ENCODE measurements at regions not wholly inside any gene's neighbourhood (a gene's known extent, or its start where the extent isn't known, plus 50 kb on each side); places are given as distances from the start of the nearest gene placed in this dataset.

DNA sequence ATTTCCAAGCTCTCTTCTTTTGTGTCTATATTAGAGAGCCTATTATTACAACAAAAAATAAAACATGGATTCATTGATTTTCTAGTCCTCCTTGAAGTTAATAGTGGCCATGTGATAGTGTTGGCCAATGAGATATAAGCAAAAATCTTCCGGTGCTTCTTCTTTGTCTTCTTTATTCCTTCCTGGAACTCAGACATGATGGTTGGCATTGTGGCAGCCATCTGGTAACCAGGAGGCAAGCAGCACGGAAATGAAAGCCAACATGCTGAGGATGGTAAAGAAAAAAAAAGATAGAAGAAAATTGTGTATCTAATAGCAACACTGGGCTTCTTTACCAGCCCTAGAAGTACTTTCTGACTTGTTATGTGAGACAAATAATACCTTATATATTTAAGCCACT is 50.8 kb upstream of the SEL1L start:
- TF ChIP-seq, protein P1, sequence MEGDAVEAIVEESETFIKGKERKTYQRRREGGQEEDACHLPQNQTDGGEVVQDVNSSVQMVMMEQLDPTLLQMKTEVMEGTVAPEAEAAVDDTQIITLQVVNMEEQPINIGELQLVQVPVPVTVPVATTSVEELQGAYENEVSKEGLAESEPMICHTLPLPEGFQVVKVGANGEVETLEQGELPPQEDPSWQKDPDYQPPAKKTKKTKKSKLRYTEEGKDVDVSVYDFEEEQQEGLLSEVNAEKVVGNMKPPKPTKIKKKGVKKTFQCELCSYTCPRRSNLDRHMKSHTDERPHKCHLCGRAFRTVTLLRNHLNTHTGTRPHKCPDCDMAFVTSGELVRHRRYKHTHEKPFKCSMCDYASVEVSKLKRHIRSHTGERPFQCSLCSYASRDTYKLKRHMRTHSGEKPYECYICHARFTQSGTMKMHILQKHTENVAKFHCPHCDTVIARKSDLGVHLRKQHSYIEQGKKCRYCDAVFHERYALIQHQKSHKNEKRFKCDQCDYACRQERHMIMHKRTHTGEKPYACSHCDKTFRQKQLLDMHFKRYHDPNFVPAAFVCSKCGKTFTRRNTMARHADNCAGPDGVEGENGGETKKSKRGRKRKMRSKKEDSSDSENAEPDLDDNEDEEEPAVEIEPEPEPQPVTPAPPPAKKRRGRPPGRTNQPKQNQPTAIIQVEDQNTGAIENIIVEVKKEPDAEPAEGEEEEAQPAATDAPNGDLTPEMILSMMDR (IDR thresholded peaks at IDR 0.05), result no peak
- TF ChIP-seq POLR2A (IDR thresholded peaks at IDR 0.05), result no peak
- 81 to 88% methylated on average over 2 of the region's 2 CpGs for WGBS, 2 donors
- intact Hi-C loops (cut with DNase I; ENCODE audit: low total_unique reads), result no loop called here

DNA sequence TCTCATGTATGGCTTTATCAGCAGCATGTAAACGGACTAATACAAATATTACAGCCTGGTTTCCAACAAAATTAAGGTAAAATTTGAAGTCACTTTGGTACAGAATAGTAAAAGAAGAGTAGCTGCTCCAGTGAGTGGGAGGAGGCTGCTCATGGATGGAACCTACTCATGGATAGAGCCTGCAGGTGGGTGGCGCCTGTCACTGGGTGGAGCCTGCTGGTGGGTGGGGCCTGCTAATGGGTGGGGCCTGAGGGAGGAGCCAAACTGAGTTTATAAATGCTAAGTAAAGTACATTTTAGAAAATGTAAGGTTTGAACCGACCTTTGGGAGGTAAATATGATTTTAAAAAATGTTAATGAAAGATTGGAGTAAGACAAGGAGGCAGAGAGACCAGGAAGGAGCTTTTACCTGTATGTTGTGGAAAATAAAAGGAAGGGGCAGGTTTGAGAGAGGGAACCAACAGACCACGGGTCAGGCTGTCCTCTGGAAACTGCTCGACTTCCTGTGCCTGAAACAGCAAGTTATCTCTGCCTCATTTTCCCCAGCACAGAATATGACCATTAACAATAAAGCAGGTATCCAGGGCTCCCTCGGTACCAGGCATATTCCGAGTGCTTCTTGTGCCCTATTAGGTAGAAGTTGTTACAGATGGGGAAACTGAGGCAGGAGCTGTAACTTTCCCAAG is 55.9 kb upstream of the SEL1L start:
- no peak for TF ChIP-seq POLR2A (IDR thresholded peaks at IDR 0.05)
- TF ChIP-seq, protein P1 (IDR thresholded peaks at IDR 0.05), result no peak
- no peak for DNase-seq (ENCODE audit: low spot score in 2 of 2)
- intact Hi-C loops (cut with DNase I; ENCODE audit: low total_unique reads), result no loop called here
- H3K4me3 ChIP-seq (ENCODE audit: low read depth, poor library complexity, severe bottlenecking), result no peak overlapping the region
- WGBS, 2 donors, result 92 to 94% methylated on average over 7 of the region's 7 CpGs

More for the DNA sequence above, 50.8 kb upstream of the SEL1L start:
- no peak overlapping the region for H3K4me3 ChIP-seq (ENCODE audit: low read depth, poor library complexity, severe bottlenecking)
- no peak for DNase-seq (ENCODE audit: low spot score in 2 of 2)

DNA sequence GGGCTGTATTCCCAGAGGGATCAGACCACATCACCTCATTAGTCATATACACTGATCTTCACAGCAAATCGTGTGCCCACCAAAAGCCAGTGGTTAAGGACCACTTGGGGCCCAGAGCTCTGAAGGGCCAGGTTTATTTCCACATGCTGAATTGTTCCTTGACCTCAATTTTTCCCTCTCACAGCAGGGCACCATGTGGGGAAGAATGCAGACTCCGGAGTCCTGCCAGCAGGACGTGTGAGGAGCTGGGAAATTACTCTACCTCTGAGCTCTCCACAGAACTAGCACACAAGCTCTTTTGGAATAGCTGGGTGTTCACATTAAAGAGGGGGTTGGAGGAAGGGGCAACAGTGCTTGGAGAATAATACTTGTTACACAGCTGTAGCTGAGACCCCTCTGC is 57.6 kb upstream of the SEL1L start:
- WGBS, 2 donors, result 56 to 70% methylated on average over 3 of the region's 3 CpGs
- no peak overlapping the region for H3K4me3 ChIP-seq (ENCODE audit: low read depth, poor library complexity, severe bottlenecking)
- no peak for DNase-seq (ENCODE audit: low spot score in 2 of 2)
- no peak for TF ChIP-seq POLR2A (IDR thresholded peaks at IDR 0.05)
- TF ChIP-seq, protein P1 (IDR thresholded peaks at IDR 0.05), result no peak
- intact Hi-C loops (cut with DNase I; ENCODE audit: low total_unique reads), result no loop called here

DNA sequence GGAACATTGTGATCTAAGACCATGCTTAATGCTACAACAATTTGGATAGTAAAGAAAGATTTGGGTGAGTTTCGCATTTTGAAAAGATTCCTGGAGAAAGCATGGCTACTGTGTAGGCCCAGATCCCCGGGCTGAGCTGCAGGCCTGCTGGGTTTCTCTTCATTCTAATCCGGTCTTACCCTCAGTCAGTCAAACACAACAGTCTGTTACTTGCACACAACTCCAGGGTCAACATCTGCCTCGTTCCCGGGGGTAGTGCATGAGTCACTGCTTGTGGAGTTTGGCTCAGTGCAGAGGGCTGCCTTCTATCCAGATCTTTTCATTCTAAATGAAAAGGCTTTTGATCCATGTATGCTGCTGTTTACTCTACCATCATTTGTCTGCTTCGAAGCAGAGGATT is 60.4 kb upstream of the SEL1L start:
- TF ChIP-seq, protein P1 (IDR thresholded peaks at IDR 0.05), result no peak
- WGBS, 2 donors, result 50 to 55% methylated on average over 6 of the region's 6 CpGs
- intact Hi-C loops (cut with DNase I; ENCODE audit: low total_unique reads), result no loop called here

DNA sequence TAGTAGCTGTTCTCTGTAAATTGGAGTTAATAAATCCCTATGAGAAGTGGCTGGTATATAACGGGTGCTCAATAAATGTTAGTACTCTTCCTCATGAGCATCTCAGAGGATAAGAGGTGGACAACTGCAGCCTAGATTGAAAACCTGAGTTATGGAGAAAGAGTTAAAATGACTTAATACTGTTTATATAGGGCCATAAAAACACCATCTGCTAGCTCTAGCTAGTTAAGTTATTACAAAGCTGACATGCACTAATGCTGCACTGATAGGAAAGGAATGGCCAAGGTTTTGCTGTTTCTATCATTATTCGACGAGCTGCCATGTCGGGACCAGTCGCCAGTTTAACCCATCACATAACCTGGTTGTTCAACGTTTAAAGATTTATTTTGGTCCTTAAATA is 72.0 kb upstream of the SEL1L start:
- DNase-seq (ENCODE audit: low spot score in 2 of 2), result no peak
- no peak overlapping the region for H3K4me3 ChIP-seq (ENCODE audit: low read depth, poor library complexity, severe bottlenecking)
- intact Hi-C loops (cut with DNase I; ENCODE audit: low total_unique reads), result no loop called here
- TF ChIP-seq POLR2A (IDR thresholded peaks at IDR 0.05), result no peak
- TF ChIP-seq, protein P1 (IDR thresholded peaks at IDR 0.05), result no peak
- 65 to 71% methylated on average over 6 of the region's 6 CpGs for WGBS, 2 donors

More for the DNA sequence above, 60.4 kb upstream of the SEL1L start:
- H3K4me3 ChIP-seq (ENCODE audit: low read depth, poor library complexity, severe bottlenecking), result no peak overlapping the region
- no peak for DNase-seq (ENCODE audit: low spot score in 2 of 2)
